Right kidney (tissue), 1 donor: ENCODE measurements at regions not wholly inside any gene's neighbourhood (a gene's known extent, or its start where the extent isn't known, plus 50 kb on each side); places are given as distances from the start of the nearest gene placed in this dataset.
"Not testable (repeated sequence)": the region's sequence is repeated elsewhere in the genome, so short reads cannot be mapped to it uniquely, and the experiment has no call there.

Experiments used
- DNase-seq: peaks from one replicate; pipeline ENCODE4 v3.0.0-alpha.2; 2016

GRCh38 chr10:44267007-44267406 is 117.9 kb downstream of the CXCL12 start:
- DNase-seq, result no peak

GRCh38 chr10:44264244-44264643 is 120.7 kb downstream of the CXCL12 start:
- no peak for DNase-seq

GRCh38 chr10:44263771-44264170 is 121.1 kb downstream of the CXCL12 start:
- no peak for DNase-seq

- DNase-seq, result no peak
Measured at GRCh38 chr10:44262551-44263251, 122.2 kb downstream of the CXCL12 start.

- DNase-seq, result no peak
Measured at GRCh38 chr10:44261710-44262455, 123.0 kb downstream of the CXCL12 start.

- DNase-seq, result no peak
Measured at GRCh38 chr10:44261296-44261695, 123.6 kb downstream of the CXCL12 start.

GRCh38 chr10:44260286-44260928 is 124.5 kb downstream of the CXCL12 start:
- DNase-seq, result no peak

GRCh38 chr10:44259090-44259874 is 125.6 kb downstream of the CXCL12 start:
- DNase-seq, result no peak

- DNase-seq, result no peak
Measured at GRCh38 chr10:44258460-44259089, 126.3 kb downstream of the CXCL12 start.

GRCh38 chr10:44258019-44258418 is 126.9 kb downstream of the CXCL12 start:
- DNase-seq, result no peak

GRCh38 chr10:44253769-44254462 is 131.0 kb downstream of the CXCL12 start:
- DNase-seq, result no peak

GRCh38 chr10:44252631-44253030 is 132.3 kb downstream of the CXCL12 start:
- not testable (repeated sequence) for DNase-seq

GRCh38 chr10:44249933-44250332 is 135.0 kb downstream of the CXCL12 start:
- not testable (repeated sequence) for DNase-seq

- DNase-seq, result no peak
Measured at GRCh38 chr10:44249490-44249889, 135.4 kb downstream of the CXCL12 start.

GRCh38 chr10:44246700-44247099 is 138.2 kb downstream of the CXCL12 start:
- DNase-seq, result not testable (repeated sequence)

GRCh38 chr10:44246287-44246686 is 138.6 kb downstream of the CXCL12 start:
- DNase-seq, result not testable (repeated sequence)

GRCh38 chr10:44245601-44245938 is 139.3 kb downstream of the CXCL12 start:
- no peak for DNase-seq

GRCh38 chr10:44244745-44245600 is 139.9 kb downstream of the CXCL12 start:
- DNase-seq, result no peak

- no peak for DNase-seq
Measured at GRCh38 chr10:44243851-44244510, 140.9 kb downstream of the CXCL12 start.

- DNase-seq, result no peak
Measured at GRCh38 chr10:44242826-44243225, 142.1 kb downstream of the CXCL12 start.
